Activated CD8-positive, alpha-beta memory T cell treated with anti-CD3 and anti-CD28 coated beads, Interleukin-2, amount 50 U/mL, for 24 hours (primary cell): ENCODE measurements at regions not wholly inside any gene's neighbourhood (a gene's known extent, or its start where the extent isn't known, plus 50 kb on each side); places are given as distances from the start of the nearest gene placed in this dataset.

Experiments
- DNase-seq: peaks from one replicate; pipeline ENCODE4 v3.0.0-alpha.2; 2020; ENCODE audit errors: extremely low read depth

DNA sequence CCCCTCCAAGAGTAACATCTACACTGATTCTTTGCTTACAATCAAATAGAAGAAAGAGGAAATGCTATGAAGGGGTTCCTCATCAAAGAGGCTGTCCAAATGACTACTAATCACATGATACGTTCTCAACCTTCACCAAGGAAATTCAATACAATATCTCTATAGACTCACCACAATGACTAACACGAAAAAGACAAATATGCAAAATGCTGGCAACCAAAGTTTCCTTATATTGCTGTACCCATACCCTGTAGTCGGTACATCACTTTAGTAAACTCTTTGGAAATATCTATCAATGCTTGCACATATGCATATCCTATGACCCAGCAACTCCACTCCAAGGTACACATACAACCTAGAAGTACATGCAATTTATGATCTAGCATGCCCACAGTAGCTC lies 1296.6 kb downstream of the AACS start:
- DNase-seq, result no peak

DNA sequence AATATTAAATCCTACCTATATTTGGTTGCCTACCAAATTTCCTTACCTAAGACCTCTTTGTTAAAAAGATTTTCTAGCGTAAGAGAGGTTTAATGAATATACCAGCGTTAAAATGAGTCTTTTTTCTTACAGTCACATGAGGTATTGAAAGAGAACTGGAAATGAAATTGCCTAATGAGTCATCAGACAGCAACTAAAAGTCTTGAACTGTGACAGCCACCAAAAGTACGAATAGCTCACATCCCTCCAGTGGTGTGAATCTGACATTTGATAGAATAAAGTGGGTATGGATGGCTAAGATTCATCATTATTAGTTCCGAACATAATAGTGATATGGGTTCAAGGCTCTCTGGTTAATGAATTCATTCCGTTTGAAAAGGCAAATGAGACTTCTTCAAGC lies 1297.3 kb downstream of the AACS start:
- DNase-seq, result no peak

DNA sequence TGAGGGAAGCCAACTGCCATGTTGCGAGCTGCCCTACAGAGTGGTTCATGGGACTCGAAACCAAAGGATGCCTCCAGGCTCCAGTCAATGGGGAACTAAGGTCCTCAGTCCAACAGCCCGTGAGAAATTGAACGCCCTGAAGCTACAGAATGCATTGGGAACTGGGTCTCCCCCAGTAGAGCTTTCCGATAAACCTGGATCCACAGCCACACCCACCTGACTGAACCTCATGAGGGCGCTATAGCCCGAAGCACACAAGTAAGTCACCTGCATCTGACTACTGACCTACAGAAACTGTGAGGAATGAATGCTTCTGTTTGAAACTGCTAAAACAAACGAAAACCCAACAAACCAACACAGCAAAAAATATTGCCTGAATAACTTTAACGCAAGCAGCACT lies 1297.7 kb downstream of the AACS start:
- no peak for DNase-seq

DNA sequence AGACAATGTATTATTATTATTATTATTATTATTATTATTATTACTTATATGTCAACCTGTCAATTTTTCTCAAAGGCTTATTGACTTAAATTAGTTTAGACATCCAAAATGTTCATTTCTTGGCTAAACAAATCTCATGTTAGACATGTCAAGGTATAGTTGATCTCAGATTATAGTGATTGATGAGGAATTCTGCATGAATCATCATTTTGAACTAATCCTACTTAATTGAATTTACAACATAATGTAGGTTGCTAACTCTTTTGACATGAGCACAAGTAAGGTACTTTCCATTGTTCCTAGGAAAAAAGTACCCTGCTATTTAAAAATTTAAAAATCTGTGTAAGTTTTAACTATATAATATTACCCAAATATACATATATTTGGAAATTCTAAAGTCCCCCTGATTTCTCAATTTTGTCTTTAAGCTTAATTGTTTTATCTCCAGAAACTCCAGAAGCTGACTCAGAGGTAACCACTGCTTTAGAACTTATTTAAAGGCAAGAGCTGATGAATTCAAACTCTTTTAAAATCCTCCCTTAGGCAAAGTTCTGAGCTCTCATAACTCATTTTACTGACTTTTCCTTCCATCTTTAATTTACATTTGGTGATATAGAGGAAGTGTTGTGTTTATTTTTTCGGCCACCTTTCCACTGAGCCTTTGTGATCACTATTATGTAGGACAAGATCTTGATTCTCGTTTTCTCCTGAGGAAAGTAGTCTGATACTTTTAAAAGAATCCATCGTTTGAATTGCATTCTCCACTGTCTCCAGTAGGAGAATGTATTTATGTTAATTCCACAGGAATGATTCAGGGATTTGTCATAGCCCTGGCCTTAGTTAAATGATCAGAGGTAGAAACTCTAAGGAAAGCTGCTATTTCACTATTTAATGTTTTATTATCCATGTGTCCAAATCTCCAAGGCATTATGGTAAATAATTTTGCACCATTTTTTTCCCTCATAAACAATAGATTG lies 1304.5 kb downstream of the AACS start:
- DNase-seq, result no peak

DNA sequence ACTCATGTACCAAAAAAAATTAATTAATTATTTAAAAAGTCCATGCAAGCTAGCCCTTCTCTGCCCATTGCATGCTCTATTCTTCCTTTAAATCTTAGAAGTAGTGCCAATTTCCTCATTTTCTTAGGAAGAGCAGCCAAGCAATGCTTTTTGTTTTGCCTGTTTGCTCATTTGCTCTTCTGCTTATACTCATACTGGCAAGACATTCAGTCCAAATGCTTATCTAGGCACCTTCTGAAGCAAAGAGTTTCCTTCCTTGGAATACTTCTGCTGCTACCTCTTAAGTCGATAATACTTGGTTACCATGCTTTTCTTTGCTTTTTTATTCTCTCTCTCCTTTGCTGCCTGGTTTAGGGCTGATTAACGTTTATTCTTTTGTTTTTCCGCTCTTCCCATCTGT lies 1318.3 kb downstream of the AACS start:
- no peak for DNase-seq

DNA sequence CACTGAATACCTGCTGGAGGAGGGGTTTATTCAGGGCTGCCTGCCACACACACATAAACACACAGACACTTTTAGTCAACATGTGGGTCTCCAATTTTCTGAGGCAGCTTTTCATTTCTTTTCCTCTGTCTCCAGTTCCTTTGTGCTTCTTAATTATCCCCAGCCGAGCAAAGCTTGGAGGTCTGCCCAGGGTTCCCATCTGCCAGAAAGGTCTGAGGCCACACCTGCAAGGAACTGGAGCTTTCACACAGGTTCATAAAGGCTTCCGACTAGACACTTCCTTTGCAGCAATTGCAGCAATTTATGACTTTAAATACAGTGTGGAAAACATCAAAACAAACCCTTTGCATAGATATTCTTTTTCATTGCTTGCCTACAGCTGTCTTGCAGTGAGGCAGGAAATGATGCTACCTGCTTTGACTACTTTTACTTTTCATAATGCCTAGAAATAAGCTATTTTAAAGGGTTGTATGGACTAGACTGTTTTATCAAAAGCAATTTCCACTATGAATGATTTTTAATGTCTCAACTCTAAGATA lies 1318.9 kb downstream of the AACS start:
- DNase-seq, result no peak

DNA sequence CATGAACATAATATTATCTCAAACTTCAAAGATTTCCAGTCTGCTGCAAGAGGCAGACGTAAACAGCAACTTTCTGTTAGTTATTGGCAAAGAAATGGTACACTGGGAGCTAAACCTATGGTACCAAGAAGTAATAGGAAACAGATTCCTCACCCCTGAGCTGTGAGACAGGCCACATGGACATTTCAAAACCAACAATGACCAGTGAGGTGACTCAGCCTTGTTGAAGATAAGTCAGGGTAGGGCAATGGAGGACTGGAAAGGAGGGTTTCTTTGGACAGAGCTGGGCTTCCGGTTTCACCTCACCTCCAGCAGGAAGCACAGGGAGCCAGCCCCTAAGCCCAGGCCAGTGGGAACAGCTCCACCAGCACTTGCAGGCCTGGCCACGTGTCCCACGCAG lies 1320.5 kb downstream of the AACS start:
- no peak for DNase-seq

DNA sequence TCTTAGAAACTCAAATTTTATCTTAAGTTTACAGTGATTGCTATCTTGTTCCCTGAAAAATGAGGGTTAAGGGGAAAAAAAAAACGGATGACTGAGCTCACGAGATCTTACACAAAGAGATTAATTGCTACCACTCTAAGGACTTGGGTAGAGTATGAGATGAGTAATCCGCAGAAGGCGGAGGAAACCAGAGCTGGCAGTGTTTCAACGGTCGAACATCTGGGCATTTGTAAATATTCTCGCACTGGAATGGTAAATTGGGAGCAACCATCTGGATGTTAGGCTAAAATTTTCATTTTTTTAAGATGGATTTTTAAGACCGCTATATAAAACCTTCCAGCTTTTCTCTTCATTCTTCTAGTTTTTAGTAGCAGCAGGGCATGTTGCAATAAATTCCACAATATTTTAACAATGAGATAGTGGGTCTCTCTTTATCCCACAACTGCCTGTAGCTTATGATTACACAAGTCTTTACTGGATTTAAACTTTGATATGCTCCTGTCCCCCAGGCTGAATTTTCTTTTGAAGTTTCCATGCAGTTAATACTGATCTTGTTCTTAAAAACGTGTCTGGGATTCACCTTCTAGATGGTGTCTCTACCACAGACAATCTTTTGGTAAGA lies 1324.1 kb downstream of the AACS start:
- DNase-seq, result no peak

DNA sequence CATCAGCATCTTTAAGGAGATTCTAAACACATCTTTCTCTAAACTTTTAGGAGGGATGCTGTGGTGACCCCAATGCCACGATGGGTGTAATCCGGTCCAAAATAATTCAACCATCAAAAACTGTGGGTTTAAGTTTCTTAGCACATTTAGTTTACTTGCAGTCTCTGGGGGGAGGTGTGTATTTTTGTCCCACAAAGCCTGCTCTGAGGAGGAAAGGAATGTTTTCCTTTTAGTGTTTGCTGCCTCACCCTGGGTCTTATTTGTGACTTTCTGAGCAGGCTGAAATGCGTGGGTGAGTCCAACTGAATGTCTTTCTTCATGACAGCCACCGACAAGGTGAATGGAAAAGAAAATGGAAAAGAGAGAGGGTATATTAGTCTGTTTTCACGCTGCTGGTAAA lies 1324.7 kb downstream of the AACS start:
- DNase-seq, result no peak

DNA sequence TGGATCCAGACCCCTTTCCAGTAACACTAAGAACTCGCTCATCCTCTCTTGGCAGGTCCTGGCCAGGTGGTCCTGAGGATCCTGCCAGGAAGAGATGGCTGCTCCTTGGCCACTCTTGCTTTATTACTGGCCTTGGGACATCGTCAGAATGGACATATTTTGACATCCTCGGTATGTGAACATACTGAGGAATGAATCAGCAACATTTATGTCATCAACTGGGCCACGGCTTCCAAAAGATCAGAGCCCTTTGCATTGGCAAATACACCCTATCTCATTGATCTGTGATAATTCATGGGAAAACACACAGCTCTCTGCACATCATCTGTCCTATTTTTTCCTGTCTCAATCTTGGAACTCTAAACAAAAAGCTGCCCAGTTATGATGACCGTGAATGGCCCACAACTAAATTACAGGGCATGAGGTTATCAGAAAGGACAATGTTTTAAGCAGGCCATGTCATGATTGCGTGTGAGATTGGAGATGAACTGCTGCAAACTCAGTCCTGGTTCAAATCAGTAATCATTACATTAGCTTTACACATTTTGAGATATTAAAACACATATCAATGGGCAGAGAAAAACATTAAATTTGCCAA lies 1325.8 kb downstream of the AACS start:
- no peak for DNase-seq

DNA sequence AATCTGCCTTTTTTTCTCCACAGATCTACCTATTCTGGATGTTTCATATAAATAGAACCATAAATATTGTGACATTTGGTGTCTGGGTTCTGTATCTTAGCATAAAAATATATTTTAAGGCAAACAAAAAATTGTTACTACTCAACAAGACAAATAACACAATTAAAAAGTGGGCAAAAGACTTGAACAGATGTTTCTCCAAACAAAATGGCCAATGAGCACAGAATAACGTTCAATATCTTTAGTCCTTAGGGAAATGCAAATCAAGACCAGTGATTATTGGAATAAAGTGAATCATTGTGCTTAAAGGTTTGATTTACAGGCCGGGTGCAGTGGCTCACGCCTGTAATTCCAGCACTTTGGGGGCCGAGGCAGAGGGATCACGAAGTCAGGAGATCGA lies 1331.3 kb downstream of the AACS start:
- no peak for DNase-seq

DNA sequence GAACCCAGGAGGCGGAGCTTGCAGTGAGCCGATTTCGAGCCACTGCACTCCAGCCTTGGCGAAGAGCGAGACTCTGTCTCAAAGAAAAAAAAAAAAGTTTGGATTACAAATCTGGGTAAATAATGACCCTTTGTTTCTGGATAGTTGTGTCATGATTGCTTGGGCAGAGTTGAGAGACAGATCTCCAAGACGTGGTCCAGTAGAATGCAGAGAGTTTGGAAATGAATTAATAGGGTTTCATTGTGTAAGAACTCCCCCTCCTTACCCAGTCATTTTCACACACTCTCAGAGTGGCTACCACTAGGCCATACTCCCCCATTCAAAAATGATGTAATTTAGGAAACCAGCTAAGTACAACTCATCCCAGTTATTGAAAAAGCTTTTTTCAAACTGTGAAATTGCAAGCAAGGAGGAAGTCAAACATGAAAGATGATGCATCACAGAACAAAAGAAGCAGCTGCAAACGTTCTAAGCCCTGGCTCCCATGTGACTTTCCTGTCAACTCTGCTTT lies 1331.9 kb downstream of the AACS start:
- DNase-seq, result no peak

DNA sequence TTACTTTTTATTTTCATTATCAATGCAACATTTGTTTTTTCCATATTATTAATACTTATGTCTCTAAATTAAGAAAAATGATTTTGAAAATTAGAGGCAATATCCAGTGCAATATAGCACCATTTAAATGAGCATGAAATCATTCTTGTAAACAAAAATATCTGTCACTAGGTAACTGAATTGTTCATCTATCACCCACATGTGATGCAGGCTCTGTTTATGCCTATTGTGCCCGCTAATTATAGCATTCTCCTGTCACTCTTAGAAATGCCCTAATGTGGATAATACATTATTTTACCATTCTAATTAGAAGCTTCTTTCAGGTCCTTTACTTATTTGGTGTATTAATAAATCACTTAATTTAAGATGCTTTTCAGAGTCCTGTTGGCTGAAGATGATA lies 1332.4 kb downstream of the AACS start:
- no peak for DNase-seq

DNA sequence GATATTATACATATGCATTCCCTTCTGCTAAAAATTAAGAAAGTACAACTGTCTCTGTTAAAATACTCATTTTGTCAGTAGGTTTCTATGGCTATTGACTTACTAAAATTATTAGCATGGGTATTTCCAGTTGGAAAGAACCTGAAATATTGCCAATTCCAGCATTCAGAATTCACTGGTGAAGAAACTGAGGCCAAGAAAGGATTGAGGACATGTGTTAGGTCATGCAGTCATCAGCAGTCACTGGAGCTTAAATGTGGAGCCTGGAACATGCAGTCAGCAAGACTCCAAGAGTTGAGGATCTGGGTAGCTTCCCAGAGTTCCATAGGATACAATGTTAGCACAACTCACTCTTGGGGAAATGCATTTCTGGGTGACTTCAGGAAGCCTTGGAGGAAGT lies 1335.6 kb downstream of the AACS start:
- DNase-seq, result no peak

DNA sequence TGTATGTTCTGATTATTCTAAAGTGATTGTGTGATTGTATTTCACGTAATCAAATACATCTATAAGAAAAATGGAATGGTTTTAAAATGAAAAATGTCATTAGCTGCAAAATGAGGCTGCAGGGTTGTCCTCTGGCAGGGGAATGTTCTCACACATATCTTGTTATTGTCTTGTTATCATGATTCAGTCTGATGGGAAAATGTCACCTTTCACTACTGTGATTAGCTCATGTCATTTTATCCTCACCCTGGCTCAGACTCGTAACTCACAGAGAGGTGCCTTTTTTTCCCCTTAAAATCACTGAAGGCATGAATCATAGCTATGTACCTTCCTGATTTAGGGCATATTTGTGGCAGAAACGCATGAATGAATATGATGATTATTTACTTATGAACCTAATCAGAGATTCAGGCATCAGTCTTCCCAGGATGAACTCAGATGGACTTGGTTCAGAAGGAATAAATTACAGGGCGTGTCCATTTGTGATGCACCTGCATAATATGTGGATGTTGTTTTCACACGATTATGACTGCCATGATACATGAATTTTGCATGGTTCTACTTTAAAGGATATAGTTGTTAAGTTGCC lies 1339.2 kb downstream of the AACS start:
- DNase-seq, result no peak

DNA sequence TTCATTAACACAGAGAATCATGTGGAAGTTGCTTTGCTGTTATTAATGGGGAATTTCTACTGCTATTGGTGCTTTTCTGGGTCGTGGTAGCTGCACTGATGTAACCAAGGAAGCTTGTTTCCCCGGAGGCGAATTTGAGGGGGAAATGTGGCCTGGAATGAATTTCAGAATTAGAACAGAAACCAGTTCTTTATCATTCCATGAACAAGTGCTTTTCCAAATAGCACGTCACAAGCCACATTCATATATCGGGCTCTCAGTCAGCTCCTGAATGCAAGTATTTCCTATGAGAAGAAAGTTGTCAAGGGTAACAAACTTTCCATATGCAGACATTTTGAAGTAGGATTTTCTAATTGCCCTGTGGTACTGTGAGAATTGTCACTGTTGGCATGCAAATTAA lies 1353.2 kb downstream of the AACS start:
- DNase-seq, result no peak

DNA sequence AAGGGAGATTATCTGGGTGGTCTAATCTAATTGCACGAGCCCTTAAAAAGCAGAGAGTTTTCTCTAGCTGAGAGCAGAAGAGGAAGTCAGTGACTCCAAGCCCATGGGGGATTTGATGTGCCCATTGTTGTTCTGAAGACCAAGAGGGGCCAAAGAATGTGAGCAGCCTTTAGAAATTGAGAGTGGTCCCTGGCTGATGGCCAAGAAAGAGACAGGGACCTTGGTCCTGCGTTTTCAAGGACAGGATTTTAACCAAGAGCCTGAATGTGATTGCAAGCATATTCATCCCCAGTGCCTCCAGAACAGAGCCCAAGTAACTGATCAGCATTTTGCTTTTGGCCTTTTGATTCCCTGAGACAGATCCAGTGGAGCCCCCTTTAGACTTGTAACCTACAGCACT lies 1353.9 kb downstream of the AACS start:
- no peak for DNase-seq

DNA sequence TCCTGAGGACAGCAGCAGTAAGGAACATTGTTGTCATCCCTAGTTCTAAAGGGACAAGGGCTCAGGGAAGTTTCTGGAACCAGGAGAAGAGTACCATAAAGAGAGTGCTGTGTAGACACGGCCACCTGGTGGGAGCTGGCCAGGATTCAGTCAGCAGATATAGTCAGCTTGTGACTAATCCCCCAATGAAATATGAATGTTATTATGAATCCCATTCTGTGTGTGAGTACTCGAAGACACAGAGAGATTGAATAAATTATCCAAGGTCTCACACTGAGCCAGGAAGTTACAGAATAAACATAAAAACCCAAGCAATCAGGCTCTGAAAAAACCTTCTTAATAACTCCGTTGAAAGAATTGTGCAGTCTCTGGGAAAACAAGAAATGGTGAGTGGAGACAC lies 1359.5 kb downstream of the AACS start:
- DNase-seq, result no peak

DNA sequence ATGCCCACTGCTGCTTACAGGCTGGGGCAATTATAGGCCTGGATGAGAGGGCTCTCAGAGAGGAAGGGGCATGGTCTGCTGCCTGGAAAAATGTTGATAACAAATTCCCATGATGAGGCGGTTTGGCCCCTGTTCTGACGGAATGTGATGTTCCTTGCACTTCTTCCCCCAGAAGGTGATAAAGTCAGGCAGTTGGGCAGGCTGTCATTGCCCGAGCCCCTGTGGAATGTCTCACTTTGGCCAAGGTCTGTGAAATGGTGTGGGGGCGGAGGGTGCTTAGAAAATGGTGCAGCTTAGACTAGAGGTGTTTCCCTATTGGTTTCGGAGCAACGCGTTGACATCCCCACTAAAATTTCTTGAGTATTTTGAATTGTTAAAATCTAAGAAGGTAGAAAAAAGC lies 1360.0 kb downstream of the AACS start:
- DNase-seq, result no peak

DNA sequence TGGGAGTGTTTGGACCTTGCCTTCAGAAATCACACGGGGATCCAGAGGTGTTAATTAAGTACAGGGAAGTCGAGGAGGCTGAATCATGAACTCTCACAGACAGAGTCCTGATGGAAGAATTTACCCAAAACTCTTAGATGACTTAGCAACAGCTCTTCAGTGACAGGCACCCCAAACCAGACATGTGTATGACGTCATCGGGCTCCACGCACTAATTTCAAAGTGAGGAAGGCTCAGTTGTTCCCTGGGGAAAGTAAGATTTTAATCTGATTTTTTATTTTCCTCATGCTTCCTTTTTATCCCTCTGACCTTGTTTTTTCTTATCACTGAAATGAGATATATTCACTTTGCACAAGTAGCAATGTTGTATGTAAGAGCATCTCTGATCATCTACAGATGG lies 1363.5 kb downstream of the AACS start:
- DNase-seq, result no peak

DNA sequence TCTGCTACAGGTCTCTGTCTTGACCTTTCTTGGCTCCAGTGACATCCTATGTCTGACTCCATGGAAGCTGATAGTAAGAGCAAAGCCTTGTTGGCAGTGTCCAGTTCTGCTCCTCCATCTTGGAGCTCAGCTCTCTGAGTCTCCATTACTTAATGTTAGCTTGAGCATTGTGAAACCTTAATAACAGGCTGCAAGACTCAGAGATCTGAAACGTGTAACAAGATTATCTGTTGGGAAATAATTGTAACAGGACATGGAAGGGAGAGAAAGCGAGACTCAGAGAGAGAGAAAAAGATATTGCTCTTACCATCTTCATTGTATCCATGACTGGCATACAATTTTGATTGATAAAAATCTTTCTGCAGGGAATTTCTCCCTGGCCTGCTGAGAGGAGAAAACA lies 1365.7 kb downstream of the AACS start:
- DNase-seq, result no peak

DNA sequence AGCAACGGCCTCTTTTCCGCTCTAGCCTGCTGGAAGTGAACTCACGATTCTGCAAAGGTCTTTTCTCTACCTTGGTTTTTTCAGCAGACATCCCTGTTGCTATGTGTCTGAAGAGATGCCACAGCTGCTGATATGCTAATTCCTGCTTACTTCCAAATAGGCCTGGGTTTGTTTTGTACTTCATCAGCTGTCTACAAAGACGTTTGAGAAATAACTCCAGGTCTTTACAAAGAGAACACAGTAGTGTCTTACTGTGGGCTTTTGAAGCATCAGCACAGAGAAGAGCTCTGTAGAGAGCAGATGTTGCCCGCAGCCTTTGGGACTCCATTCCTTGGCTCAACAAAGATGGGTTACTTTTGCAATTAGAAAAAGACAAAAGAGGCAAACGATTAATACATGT lies 1366.5 kb downstream of the AACS start:
- DNase-seq, result no peak
